ENCODE measurements at regions not wholly inside any gene's neighbourhood (a gene's known extent, or its start where the extent isn't known, plus 50 kb on each side); places are given as distances from the start of the nearest gene placed in this dataset.

DNA sequence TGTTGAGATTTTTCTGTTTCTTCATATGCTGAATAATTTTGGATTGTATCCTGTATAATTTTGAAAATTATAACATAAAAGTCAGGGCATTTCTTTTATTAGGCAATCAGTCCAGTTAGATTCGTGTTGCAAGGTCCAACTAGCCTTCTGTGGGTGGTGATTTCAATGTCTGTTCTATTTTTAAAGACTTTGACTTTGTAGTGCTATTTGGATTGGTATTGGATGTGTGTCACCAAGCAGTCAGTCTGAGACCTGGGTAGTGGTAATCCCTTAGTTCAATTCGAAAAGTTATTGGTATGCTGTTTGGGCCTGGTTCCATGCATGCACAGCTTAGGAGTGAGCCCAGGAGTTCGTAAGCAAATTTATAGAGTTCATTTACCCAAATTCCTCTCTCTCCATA is 82.2 kb downstream of the EPDR1 start:
- DNase-seq: no peak

DNA sequence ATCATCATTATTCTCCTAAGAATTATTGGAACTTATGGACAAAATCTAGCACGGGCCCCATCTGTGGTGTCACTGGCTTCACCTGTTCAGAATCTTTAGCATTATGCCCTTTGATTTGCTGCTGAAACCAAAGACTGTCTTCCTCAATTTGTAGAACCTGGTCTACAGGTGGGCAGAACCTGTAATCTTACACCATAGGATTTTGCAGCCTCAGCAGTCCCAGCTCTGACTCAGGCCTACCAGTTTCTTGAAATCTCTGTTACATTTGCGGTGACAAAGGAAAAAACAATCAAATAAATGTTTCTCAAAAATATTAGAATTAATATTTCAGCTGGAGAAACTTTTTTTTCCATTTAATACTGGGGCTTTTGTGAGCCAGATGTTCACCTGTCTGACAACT is 86.1 kb downstream of the EPDR1 start:
- no peak for DNase-seq

DNA sequence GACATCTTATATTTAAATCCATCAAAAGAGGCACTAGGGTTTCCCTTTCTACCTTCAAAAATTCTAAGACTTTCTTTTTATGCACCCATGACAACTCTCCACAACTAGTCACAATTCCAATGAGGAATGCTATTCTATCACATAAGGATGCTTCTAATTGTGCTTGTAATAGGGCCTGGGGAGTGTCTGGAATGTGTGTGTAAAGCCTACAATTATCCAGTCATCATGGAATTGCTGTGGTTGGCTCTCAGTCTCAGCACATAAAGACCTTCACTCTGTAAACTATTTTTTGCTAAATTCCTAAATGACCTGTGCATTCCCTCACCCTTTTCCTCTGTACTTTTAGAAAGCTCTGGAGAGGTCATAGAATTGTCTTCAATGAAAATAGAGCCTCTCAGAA is 86.7 kb downstream of the EPDR1 start:
- no peak for DNase-seq

DNA sequence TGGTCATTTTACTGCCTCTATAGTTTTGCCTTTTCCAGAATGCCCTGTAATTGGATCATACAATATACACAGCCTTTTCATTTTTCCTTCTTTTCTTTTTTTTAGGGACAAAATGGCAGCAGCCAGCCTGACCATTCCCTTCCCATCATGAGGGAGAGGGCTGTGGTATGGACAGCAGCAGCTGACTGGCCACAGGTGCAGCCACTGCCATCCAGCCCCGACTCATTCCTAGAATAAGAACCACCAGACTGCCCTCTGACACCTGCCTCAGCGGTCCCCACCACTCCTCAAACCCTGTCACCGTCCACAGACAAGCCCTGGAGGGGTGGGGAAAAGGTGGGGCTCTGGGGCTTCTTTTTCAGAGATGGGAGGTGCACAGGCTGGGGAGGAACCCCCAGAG is 92.8 kb downstream of the EPDR1 start:
- no peak for DNase-seq

DNA sequence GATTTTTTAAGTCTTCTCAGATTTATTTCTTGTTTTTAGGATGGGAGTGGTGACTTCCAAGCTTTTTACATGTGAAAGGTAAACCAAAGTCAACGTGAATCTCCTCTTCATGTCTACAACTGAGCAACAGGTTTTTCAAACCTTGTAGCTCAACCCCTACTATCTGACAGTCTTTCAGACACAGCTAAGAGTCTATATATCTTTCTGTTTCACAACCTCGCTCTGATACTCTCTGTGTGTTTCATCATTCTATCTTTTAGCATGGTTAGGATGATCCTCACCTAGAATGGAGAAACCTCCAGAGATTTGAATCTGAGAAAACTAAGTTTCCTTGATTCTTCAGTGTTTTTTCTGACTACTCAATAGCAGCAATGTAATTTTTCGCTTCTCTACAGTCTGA is 96.1 kb downstream of the EPDR1 start:
- DNase-seq: no peak

DNA sequence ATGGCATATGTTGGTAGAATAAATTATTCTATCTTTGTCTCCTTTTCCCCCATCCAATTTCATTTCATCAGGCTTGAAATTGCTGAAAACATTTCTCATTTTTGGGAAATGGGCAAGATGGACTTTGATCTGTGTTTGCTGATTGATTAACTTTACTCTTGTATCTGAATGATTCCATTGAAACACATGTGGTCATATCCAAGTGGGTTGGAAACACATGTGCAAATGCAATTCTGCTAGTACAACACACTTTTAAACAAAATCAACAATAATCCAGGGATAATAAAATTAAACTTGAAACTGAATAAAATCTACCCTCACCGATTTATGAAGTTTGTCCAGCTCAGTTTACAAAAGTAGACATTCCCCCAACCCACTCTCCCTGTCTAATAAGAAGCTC is 96.9 kb downstream of the EPDR1 start:
- no peak for DNase-seq

DNA sequence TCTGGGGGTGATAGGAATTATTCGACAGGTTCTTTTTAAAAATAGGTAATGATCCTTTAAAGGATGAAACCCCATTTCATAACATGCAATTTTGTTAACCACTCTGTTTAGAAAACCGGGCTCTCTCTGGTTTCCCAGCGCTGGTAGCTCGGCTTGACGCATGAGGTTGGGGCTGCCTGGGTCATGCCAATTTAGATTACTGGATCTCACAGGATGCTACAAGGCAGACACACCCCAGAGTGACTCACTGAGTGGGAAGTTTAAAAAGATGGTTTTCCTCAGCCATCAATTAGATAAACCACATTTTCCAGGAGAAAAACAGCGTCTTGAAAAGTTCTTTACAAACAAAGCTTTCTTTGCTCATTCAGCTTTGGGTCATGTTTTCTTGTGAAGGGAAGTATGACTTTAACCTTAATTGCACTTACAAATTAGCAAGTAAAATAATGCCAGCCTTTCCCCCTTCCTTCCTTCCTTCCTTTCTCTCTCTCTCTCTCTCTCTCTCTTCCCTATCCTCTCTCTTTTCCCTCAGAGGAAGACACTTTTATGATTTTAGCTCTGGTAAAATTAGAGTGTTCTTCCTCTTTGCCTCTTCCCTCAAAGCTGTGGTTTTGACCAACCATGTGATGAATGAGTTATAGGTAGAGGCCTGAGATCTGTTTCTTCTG is 99.8 kb downstream of the EPDR1 start:
- DNase-seq: no peak

DNA sequence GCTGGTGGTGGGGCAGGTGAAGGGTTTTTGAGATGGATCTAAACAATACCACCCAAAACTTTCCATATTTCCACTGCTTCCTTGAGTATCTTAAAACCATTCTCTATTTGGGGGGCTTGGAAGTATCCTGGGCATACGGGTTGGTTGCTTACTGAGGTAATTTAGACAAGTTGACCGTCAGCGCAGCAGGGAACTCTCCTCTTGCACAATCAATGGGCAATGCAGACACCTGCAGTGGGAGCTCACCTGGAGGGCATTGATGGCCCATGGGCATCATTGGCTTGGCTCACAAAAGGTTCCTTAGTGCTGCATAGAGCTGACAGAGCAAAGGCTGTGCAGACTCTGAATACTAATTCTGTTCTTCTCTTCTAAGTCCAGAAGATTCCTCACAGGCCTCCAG is 101.5 kb downstream of the EPDR1 start:
- DNase-seq: no peak

DNA sequence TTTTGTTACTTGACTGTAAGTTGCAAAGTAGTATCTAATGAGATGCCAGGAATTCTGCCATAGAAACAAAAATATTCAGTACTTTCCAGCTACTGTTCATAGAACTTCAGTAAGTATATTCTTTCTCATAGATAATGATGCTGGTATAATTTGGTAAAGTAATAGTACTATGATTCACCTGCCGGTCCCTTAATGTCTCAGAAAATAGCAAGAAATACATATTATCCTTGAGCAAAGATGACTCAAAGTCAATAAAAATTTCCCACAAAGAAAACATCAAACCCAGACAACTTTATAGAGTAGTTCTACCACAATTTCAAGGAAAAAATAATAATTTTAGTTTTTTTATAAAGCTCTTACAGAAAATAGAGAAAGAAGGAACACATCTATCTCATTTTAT is 105.4 kb downstream of the EPDR1 start:
- DNase-seq: no peak

DNA sequence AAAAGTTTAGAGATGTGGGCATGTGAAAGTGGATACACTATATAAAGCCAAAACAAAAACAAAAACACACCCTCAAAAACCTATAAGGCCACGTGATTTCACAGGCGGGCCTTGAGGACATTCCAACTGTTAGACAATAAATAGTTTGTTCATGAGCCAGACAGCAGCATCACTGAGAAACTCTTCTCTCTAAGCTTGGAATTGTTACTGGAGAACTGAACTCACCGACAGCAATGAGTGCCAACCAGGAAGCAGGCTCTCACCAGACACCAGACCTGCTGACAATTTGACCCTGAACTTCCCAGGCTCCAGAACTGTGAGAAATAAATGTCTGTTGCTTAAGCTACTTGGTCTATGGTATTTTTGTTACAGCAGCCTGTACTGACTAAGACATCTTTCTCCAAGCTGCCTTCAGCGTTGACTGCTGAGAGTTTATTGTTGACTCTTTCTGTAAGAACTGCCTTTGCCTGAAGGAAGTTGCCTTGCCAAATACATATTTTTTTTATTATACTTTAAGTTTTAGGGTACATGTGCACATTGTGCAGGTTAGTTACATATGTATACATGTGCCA is 107.5 kb downstream of the EPDR1 start:
- no peak for DNase-seq

DNA sequence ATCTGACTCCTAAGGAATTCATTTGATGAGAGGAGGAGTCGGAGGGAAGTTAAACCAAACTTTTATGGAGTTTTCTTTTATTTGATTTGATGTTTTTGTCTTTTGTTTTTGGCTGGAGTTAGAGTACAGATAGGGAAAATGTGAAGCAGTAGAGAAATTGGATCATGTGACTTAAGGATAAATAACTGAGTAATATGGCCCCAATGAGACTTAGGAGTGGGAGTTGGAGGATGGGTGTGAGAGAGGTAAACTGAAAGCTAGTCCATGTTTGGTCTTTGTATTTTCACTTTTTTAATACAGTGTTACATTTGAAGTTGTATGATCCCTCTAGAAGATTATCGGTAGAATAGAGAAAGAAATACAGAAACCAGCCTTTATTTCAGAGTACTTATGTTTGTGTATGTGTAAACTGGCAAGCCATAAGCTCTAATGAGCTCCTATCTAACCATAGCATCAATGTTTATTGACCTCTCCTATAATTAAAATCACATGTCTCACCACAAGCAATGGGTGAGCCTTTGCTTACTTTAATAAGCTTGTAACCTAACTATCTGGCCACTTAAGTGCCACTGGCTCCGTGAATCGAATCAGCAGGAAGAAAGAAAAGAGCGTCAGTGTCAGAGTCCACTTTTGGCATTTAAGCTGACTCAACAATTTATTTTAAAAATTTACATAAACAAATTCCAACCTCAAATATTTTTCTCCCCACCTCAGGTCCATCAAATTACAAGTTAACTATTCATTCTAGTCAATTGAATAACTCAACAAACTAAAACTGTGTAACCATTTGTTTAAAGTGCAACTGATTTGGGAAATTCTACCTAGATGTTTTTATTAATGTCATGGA is 113.8 kb downstream of the EPDR1 start:
- DNase-seq: no peak

DNA sequence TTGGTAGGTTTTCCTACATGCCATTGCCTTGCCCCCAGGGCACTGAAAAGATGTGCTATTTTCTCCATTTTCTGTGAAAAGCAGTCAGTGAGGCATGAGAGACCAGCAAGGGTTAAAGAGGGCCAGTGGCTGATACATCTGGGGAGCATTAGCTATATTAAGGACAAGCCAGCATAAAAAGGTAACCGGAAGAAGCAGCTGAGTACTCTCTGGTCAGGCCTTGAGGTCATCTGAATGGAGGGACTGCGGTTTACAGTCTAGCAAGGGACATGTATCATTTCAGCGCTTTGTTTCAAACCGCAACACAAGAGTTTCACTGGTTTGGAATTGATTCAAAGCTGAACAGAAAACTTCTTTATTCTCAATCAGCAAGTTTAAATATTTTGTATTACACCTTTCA is 120.4 kb downstream of the EPDR1 start:
- no peak for DNase-seq

DNA sequence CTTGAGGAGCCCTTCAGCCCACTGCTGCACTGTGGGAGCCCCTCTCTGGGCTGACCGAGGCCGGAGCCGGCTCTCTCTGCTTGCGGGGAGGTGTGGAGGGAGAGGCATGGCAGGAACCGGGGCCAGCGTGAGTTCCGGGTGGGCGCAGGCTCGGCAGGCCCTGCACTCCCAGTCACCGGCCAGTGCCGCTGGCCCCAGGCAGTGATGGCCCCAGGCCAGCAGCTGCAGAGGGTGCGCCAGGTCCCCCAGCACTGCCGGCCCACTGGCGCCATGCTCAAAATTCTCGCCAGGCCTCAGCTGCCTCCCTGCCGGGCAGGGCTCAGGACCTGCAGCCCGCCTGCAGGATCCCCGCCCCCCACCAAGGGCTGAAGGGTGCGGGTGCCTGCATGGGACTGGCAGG is 128.4 kb upstream of the STARD3NL start:
- no peak for DNase-seq

DNA sequence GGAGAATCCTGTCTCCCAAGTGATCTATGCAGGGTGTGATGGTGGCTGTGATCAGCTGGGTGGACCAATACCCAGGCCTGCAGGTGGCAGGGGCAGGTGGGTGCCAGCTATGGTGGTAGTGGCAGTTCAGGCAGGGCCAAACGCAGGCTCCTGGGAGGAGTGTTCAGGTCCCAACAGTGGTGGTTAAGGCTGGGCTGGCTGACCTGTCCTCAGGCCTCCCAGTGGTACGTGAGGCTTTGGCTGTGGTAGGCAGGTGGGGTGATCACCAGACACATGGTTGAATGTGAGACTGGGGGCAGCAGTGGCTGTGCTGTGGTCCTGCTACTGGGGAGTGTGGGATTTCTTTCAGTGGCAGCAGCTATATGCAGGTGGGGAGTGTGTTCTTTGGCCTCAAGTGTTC is 126.7 kb upstream of the STARD3NL start:
- DNase-seq: no peak

DNA sequence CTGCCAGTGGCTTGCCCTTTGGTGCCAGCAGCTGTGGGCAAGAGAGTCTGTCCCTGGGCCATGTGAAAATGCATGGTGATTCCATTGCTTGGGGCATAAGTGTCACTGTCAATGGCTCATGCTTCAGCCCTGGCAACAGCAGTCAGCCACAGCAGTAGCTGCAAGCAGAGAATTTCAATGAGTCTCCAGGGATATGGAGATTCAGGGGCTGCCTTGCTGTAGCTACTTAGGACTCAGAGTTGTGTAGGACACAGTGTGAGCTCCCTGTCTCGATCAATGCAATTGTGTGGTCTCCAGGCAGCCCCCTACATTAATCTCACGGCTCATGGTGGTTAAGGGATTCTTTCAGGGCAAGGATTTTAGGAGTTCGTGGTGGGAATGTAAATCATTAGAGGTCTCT is 126.3 kb upstream of the STARD3NL start:
- no peak for DNase-seq

DNA sequence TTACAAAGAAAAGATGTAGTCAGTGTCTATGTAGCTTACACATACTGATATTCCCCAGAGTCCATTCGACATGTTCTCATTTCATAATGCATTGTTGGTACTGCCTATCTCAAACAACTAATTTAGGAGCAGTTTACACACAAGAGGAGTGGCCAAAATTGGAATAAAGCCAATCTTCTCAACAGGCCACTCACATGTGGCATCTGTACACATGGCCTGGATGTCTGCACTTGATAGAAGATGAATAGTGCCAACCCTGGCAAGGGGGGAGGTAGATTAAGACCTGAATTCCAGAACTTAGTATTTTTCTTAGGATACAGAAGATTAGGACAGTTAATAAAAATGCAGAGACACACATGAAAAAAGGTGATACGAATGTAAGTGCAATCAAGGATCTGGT is 125.3 kb upstream of the STARD3NL start:
- DNase-seq: no peak

DNA sequence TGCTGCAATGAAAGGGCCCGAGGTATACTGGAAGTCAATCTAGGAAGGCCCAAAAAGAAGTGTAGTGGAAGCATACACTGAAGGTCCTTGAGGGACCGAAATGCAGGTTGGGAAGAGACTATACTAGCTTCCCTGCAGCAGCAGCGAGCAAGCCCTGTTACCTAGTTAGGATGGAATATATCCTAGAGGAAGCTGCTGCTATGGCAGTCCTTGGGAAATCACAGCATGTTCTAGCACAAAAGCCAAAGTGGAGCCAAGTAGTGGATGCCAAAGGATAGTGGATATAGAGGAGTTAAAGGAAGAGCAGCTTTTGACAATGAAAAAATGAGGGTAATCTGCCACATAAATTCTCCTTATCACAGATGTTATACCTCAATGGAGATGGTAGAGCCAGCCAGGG is 123.8 kb upstream of the STARD3NL start:
- no peak for DNase-seq

DNA sequence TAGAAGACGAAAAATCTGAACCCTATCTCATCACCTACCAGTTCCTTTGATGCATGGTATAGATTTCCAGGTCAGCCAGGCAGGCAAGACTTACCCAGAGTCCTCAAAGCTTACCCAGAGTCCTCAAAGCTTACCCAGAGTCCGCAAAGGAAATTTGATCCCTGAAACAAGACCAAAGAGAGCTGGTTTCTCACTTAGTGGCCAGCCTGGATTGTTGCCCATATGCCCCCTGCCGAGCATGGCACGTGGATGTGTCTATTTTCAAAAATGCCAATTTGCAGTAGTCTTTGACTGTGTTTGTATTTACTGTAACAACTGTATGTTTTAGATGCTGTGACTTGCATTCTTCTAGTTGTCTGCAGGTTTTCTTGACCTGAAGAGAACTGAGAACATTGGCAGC is 120.2 kb upstream of the STARD3NL start:
- DNase-seq: no peak

DNA sequence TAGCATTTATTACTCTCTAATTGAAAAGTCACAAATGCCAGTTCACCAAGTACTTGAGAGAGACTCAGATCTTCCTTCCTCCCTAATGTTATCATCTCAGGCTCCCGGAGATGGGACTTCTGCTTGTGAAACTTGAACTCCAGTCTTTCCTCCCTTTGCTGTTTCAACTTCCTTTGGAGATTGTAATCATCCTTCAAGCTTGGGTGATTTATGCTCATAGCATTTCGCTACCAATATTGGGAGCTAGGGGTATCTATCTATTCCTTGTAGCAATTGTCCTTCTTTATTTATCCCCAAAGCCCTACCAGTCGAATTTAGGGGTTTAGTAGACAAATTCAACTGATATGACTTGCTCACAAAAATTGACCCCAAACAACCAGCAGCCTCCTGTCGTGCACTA is 117.9 kb upstream of the STARD3NL start:
- DNase-seq: no peak

DNA sequence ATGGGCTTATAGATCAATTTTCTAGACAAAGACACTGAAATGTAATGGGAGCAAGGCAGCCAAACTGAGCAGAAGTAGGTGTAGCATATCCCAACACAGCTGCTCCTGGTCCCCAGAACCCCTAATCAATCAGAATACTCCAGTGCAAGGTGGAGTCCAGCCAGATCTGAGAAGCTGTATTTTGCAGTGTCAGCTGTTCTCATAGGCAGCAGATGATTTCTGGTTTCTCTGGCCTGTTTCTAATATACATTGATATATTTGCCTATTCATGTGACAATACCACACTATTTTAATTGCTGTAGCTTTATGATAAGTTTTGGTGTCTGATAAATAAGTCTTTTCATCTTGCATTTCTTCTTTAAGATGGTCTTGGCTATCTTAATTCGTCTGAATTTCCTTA is 117.4 kb upstream of the STARD3NL start:
- no peak for DNase-seq

DNA sequence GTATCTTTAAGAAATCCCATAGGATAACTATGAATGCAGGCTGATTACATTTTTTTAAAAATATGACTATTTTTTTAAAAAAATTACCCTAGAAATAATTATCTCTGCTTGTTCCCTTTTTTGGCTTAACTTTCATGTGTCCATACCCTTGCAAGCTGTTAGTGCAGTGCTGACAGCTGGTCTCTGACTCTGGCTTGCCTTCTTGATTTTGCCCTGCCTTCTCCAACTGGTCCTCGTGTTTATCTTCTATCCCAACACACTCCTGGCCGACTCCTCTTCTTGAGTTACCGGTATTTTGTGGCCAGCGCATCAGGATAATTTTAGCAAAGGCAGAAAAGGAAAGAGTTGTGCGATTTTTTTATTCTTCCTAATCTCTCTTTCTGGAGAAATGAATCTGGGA is 111.7 kb upstream of the STARD3NL start:
- DNase-seq: no peak

DNA sequence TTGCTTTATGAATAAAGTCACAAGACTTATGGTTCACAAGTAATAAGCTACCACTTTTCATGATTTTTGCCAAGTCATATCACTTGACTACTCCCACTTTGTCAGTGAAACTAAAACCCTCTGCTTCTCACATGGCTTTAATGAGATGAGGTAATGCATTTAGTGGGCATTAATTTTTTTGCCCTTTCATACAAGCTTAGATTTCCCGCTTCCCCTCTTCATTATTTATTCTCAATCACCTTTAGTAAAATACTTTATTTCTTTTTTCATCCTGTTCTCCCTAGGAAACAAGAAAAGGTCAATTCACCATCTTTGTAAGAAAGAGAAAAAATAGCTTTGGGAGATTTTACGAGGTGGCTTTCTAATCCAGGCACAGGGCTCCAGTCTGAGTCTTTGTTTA is 109.6 kb upstream of the STARD3NL start:
- no peak for DNase-seq

DNA sequence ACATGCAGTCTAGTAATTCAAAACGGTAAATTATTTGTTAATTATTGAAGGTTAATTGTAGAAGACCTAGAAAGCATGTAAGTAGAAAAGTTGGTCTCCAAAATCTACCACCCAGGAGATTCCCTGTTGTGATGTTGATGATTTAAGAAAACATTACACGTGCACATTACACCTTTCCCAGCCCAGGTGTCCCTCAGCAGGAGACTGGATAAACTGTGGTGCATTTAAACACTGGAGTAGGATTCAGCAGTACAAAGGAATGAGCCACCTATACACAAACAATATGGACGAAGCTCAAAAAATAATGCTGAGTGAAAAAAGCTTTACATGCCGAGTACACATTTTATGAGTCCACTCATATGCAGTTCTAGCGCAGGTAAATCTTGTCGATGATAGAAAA is 109.0 kb upstream of the STARD3NL start:
- DNase-seq: no peak

DNA sequence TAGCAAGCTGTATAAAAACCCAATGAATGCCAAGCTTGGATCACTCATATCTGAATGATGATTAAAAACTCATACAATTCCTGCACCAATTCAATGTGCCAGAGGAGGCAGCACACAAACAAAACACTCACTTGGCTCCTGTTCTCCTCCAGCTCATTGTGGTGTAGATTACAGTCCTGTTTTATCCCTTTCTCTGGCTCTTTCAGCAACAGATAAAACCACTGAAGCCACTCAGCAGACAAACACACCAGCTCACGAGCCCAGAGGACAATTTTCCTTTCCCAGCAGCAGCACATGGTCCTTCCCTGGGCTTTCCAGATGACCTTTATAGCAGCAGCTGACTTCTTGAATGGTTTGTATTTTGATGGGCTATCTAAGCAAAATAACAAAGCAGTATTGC is 107.3 kb upstream of the STARD3NL start:
- peak; percentile 2 for DNase-seq

Data from renal pelvis (tissue), 1 donor.